GM19455 (cell line): ENCODE measurements at regions not wholly inside any gene's neighbourhood (a gene's known extent, or its start where the extent isn't known, plus 50 kb on each side); places are given as distances from the start of the nearest gene placed in this dataset.

Source experiments
- ATAC-seq: cut with Tn5 transposase; IDR thresholded peaks from one replicate; pipeline ENCODE4 v1.9.1; 2021; ENCODE audit not compliant: unreplicated experiment

DNA sequence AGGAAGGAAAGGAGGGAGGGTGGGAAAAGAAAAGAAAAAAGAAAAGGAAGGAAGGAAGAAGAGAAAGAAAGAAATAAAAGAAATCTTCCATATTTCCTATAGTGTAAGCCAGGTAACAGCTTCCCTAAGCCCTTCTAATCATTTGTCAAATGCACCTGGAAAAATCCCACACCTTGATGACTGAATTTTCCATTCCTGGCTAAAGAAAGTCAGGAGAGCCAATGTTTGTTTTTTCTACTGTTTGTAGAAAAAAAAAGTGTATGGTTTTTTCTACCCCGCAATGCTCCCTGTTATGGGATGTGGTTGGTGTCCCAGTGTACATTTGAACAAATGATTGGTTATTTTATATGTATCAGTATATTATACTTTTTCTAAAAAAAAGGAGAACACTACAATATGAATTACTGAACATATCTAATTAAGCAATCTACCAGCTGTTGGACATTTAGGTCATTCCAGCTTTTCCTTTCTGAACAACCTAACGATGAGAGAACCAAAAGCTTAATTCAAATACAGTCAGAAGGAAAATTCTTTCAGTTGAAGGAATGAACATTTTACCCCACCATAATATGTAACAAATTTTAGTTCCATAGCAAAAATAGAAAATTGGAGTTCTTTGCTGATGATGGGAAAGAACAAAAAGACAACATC, 355.0 kb downstream of the SETD4 start:
- no peak for ATAC-seq

DNA sequence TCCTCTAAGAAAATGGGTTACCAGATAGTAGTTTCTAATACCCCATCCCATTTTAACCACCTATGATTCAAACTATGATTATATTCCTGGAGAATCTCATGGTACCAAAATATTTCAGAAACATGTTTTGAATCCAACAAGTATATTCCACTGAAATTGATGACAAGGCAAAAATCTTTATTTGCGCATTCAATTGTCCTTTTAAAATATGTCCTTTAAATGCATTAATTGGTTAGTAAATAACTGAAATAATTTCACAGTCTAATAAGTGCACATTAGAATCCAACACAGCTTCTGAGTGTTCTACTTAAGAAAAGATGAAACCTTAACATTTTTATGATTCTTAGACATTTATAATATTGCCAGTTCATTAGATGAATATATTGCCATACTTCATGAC, 356.6 kb downstream of the SETD4 start:
- no peak for ATAC-seq

DNA sequence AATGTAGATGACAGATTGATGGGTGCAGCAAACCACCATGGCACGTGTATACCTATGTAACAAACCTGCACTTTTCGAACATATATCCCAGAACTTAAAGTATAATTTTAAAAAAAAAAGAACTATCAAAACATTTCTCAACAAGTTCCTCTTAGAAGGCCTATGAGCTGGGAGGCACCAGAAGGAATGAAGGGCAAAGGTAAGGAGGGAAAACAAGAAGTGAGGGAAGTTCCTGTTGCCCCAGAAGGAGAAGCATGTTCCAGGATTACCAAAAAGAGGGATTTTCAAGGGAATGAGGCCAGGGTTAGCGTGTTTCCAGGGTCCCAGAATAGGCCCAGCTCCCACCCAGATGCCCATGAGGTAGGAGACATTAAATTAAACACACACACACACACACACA, 361.0 kb downstream of the SETD4 start:
- ATAC-seq, result no peak

DNA sequence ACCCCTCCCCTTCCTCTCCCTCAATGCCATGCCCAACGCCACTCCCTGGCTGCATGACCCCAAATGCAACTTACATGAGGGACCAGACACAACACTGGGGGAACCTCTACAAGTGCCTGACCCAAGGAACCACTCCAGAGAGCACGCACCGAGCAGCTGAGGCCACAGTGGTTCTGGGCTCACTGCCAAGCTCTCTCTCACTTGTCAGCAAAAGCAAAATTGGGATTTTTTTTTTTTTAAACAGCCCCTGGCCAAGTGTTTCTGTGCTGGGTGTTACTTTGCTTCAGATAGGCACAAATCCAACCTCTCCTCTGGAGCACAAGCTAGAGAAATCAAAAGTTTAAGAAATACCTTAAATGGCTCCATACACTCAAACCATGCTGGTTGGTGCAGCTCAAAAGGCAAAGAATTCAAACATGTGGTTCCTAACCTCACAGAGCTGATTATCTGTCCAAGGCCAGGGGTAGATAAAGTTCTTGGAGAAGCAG, 363.0 kb downstream of the SETD4 start:
- ATAC-seq, result no peak

DNA sequence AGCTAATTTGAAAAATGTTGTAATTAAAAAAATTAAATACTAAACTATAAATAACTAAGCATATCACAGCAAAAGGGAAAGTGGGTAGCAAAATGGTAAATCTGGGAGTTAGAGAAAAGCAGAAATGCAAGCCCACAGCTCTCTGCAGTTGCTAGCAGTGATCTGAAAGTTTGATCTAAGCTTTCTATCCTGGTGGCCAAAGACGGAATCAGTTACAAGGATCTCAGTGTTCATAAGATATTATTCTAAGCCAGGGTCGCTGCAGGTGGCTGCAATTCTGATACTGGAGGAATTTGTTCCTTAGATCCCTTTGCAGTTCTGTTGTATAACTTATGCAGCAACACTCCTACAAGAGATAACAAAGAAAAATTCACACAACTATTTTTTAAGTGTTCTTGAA, 363.7 kb downstream of the SETD4 start:
- ATAC-seq, result no peak

DNA sequence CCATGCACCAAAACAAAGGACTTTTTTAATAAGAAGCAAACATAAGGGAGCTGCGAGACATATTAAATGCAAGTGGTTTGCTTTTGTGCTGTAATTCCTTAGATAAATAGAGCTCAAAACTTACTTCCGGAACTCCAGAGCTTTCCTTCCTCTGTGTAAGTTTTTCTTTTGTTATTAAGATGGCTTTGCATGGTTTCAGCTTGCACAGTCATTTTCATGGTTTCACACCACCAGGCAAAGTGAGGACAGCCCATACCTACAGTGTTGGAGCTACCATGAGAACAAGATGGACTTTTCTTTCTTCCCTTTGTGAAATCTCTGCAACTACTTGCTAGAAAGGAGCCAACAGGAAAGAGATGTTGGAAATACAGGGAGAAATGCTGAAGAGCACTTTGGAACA, 368.0 kb downstream of the SETD4 start:
- no peak for ATAC-seq

DNA sequence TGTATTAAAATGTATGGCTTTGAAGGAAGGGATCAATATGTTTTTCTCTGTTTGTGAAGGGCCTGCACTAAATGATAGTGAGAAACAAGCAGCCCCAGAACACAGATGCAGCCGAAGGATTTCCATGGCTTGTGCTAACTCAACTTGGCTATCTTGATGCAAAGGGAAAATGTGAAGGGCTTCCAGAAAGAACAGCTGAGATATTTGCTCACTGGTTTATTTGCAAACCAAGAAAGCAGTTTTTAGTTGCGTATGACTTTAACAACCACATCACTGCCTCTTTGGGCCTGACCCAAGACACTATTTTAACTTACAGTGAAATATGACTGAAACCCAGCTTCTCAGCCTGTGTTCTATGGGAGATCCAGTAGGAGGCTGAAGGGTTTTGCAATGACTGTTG, 369.9 kb downstream of the SETD4 start:
- no peak for ATAC-seq

DNA sequence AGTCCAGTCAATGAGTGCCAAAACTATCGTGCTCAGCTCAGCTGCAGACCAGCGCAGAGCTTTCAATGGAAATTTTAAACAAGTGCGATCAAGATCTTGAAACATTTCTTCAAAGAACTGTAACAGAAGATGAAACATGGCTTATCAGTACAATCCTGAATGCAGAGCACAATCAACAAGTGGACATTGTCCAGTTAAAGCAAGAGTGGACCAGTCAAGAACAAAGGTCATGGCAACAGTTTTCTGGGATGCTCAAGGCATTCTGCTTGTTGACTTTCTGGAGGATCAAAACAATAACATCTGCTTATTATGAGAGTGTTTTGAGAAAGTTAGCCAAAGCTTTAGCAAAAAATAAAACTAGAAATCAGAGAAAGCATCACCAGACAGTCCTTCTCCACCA, 374.2 kb downstream of the SETD4 start:
- ATAC-seq, result no peak

DNA sequence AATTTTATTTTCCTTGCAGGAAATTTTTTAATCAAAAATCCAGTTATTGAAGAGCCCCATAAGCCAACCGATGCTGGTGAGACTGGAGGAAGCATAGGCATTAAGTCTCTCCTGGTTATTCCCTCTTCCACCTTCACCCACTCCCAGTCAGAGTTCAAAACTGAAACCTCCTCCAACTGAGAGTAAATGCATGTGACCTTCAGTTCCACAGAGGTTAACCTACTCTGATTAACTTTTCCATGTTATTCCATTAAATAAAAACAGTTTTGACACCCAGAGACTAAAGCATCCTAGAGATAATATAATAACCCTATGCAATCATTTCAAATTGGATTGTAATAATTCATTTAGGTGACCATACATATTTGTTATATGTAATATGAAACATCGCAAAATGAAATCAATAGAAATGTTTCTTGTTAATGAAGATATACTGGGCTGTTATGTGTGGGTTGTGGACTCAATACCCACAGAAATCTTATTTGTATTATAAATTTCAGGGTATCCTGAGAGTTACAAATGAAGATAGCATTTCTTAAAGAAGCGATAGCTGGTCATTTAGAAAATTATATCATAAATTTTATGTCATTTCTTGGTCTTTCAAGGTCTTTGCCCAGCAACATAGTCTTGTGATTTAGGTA, 376.5 kb downstream of the SETD4 start:
- no peak for ATAC-seq

DNA sequence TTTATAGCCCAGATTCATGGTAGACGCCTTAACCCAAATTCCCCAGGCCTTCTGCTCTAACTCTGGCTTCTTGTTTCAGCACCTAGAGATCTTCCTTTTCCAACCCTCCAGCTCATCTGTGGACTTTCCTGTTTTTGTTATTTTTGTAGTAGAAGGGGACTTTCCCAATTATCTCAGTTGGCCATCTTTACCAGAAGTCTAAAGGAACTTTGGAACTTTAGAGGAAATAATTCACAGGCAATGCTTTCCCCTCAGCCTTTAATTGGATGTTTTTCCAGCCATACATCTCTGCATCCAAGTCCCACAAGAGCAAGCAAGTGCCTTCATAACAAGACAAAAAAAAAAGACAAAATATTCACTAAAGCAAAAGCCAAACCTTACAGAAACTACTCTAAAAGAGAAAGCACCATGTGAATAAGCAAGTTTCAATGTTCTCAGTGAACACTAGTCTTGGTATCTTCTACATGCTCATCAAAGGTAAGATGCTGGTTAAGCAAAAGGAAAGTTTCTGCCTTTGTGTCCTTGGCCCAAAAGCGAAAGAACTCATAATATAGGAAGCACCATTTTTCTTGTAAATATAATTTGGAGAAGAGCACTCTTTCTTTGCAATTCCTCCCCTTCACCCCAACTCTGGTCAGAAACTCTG, 377.3 kb downstream of the SETD4 start:
- ATAC-seq, result no peak

DNA sequence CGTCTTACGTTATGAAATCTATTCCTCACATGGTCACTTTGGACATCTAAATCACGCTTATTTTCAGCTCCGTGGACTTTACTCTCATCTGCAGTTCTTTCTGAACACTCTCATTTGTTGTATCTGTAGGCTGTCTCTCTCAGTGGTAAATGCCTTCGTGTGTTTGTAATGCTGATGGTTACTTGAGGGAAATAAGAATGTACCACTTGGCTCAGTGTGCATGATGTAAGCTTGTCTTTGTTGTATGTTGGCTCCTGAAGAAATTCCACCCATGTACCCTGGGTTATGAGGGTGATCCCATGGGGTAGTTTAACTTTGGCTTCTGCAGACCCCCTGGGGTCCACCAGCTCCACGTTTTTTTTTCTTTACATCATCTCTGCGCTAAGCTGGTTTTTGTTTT, 378.4 kb downstream of the SETD4 start:
- no peak for ATAC-seq

DNA sequence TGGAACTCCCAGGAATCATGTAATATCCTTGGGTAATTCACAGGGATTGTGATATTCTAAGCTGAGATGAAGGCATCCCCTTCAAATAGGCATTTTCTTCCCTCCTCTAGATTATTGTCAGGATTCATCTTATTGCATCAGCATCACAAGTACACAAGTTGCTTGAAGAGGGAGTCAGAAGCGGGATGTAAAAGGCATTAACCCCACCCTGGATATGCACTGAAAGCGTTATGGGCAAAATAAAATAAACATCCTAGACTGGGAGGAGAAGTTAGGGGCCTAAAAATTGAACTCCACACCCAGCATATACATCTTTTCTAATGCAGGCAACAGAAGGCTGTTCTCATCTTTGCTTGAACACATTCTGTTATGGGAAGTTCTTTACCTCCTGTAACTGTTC, 381.2 kb downstream of the SETD4 start:
- no peak for ATAC-seq

DNA sequence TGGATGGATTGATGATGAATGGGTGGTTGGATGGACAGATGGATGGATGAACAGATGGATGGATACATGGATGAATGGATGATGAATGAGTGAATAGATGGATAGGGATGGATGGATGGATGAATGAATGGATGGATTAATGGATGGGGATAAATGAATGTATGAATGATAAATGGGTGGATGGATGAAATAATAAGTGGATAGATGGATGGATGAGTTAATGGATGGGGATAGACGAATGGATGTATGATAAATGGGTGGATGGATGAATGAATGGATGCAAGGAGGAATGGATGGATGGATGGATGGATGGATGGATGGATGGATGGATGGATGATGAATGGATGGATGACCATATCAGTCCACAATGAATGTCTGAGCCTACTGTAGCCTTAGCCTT, 381.9 kb downstream of the SETD4 start:
- no peak for ATAC-seq

DNA sequence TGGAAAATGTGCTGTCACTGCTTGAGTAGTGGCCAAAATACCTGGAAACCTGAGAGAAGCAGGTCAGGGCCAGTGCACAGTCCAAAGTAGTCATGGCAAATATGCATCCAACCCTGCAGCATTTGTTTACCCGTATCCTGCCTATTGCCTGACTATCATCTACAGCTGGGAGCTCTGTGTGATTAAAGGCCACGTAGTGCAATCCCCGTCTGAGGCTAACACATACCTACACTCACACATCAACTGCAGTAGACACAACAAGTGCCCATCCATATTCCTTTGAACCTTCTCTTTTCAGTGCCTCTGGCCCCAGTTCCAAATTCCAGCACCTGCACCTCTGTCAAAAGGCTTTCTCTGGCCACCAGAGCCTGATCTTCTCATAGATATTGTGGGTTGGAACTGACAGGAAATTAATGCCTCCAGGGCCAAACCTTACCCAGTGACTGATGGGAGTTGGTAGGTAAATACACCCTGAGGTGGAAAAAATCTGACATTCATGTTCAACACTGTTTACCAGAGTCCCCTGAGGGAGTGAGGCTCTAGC, 383.0 kb downstream of the SETD4 start:
- ATAC-seq, result no peak

DNA sequence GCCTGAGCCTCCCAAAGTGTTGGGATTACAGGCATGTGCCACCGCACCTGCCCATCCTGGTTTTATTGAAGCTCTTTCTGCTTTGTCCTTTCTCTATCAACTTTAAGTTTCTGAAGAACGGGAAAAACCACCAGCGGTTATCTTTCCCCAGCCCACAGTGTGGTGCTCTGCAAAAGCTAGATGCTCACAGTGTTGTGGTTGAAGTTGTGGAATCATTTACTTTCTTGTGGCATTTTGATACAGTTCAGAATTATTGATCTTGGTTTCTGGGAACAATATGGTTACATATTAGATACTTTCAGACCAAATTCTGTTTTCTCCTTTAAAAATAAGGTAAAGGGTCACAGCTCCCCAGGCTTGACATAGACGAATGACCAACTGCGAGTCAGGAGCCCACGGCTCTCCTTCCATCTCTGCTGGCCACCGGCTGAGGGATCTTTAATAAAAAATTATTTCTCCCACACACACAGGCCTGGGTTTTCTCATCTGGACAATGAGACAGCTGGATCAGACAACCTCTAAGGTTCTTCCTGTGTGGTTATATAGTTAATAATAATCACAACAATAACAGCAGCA, 385.3 kb downstream of the SETD4 start:
- no peak for ATAC-seq

DNA sequence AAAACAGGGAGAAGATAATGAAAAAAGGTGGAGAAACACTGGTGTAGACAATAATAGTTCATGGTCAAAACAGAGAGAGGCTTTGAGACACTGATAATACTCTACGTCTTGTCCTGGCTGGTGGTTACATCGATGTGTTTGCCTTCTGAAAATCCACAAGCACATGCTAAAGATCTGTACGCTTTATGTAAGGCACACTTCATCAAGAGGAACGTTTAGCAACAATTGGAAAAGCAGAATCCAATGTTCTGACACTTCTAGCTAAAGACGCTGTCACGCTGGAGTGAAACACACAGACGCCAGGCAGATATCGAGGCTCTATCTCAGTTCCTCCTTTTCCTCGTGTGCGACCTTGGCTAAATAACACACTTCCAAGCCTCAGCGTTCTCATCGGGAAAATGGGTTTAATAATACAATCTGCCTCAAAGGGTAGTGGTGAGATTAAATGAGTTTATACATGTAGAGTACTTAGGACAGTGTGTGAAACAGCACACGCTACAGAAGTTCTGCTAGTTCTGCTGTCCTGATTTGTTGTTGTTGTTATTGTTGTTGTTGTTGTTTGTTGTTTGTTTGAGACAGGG, 386.1 kb downstream of the SETD4 start:
- no peak for ATAC-seq

DNA sequence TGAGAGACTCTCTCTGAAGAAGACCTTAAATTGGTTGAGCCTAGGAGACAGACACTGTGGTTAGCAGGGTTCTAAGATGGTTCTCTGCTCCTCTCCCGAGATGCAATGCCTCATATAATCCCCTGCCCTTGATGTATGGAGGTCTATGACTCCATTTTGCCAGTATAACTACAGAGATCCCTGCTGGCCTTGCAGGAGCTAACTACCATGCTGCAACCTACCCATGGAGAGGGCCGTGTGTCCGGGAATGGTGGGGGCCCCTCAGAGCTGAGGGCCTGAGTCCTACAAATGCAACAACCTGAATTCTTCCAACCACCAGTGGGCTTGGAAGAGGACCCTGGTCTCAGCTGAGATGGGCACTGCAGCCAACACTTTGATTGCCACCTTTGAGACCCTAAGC, 388.0 kb downstream of the SETD4 start:
- ATAC-seq, result no peak

DNA sequence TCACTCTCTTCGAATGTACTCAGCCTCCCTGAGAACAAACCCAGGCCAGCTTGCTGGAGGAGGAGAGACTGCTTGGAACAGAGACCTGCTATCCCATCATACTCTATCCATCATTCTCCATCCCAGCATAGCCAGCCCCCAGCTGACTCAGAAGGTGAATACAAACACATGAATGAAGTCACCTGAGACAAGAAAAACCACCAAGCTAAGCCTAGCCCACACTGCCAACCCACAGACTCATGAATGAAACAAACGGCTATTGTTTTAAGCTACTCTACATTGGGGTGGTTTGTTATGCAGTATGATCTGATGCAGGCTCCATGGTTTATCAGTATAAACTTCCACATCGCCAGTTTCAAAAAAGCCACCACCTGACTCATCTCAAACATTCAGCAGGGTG, 395.6 kb downstream of the SETD4 start:
- no peak for ATAC-seq

DNA sequence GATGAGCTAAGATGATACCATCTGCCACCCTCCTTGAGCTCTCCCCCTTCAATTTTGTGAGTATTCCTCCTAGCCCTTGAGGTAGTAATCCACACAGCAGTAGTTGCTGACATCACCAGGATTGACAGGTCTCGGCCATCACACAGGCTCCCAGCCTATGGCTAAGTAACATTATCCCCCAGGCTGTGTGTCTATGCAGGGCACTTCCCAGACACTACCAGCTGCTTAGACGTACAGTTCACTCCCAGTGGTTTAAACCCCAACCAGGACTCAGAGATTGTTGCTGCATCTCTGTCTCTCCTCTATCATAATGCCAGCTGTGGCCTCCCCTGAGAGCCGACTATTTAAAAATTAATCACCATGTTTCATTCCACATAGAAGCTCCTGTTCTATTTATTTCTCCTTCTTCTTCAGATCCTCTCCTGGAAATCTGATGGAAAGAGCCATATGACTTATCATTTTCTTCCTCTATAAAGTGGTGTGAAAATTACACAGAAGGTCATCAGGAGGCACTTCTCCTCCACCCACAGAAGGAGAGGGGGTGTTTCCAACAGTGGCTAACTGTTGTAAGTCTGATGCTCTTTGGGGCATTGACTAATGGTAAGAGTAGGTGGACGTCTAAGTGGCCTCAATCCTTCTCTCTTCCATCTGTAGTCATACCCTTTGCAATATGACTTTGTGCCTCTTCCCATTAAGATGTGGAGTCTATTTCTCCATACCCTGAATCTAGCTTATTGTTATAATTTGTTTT, 396.3 kb downstream of the SETD4 start:
- ATAC-seq, result no peak

DNA sequence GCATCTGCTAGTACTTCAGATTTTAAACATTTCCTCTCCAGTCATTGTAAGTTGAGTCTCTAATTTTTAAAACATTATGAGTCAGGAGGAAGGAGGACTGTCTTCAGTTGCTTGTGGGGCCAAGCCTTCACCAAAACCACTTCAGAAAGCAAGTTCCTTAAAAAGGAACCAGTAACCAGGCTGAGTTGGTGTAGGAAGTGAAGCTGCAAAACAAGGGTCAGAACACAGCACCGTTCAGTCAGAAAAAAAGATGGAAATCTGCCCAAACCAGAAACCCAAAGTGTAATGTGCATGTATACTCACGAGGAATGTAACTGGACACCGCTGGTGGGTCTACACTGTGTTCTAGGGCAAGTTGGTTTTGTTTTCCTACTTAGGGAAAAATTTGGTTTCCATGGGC, 402.1 kb downstream of the SETD4 start:
- no peak for ATAC-seq

DNA sequence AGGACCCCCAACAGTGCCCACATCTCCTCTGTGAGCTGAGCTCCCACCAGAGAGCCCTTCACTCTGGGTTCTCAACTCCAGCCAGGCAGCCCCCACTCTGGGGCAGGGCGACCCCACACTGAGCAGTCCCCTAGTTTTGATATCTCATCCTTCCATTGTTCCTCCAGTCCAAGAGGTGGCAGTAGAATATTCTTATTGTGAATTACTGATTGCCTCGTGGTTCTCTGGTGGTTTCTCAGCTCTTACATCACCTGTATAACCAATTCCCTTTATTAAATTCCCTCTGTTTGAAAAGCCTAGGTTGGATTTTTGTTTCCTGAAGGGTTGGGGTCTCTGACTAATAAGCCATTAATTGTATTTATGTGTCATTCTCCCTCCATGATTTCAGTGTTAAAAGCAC, 407.5 kb downstream of the SETD4 start:
- no peak for ATAC-seq
